GM03348 (cell line): ENCODE measurements at regions not wholly inside any gene's neighbourhood (a gene's known extent, or its start where the extent isn't known, plus 50 kb on each side); places are given as distances from the start of the nearest gene placed in this dataset.

Experiments used
- DNase-seq: peaks from one replicate; pipeline ENCODE4 v3.0.0; 2012; ENCODE audit warnings: low spot score

- no peak for DNase-seq
Observed at GRCh38 chr6:169165561-169166300, 87.9 kb downstream of the THBS2 start.

- no peak for DNase-seq
Observed at GRCh38 chr6:169164986-169165385, 88.7 kb downstream of the THBS2 start.

- DNase-seq = no peak
Observed at GRCh38 chr6:169164451-169164850, 89.2 kb downstream of the THBS2 start.

GRCh38 chr6:169163411-169163901 lies 90.2 kb downstream of the THBS2 start:
- no peak for DNase-seq

GRCh38 chr6:169162752-169163407 lies 90.8 kb downstream of the THBS2 start:
- peak; percentile 88 for DNase-seq

GRCh38 chr6:169162249-169162648 lies 91.4 kb downstream of the THBS2 start:
- DNase-seq = no peak

GRCh38 chr6:169161572-169162167 lies 92.0 kb downstream of the THBS2 start:
- DNase-seq = no peak

GRCh38 chr6:169160855-169161560 lies 92.6 kb downstream of the THBS2 start:
- no peak for DNase-seq

- no peak for DNase-seq
Observed at GRCh38 chr6:169160091-169160854, 93.4 kb downstream of the THBS2 start.

- no peak for DNase-seq
Observed at GRCh38 chr6:169159331-169159730, 94.3 kb downstream of the THBS2 start.

- no peak for DNase-seq
Observed at GRCh38 chr6:169158691-169159090, 95.0 kb downstream of the THBS2 start.

GRCh38 chr6:169158174-169158573 lies 95.5 kb downstream of the THBS2 start:
- DNase-seq = peak; percentile 83

- peak; percentile 42 for DNase-seq
Observed at GRCh38 chr6:169157197-169158148, 96.2 kb downstream of the THBS2 start.

- no peak for DNase-seq
Observed at GRCh38 chr6:169156793-169157147, 96.9 kb downstream of the THBS2 start.

GRCh38 chr6:169156108-169156792 lies 97.4 kb downstream of the THBS2 start:
- no peak for DNase-seq

- no peak for DNase-seq
Observed at GRCh38 chr6:169155481-169155880, 98.2 kb downstream of the THBS2 start.

- DNase-seq = no peak
Observed at GRCh38 chr6:169153401-169153800, 100.2 kb downstream of the THBS2 start.

GRCh38 chr6:169146521-169146920 lies 107.1 kb downstream of the THBS2 start:
- DNase-seq = no peak

GRCh38 chr6:169145991-169146501 lies 107.6 kb downstream of the THBS2 start:
- DNase-seq = no peak

- DNase-seq = no peak
Observed at GRCh38 chr6:169145496-169145895, 108.2 kb downstream of the THBS2 start.
